Neuronal stem cell (in vitro differentiated cells): ENCODE measurements at regions not wholly inside any gene's neighbourhood (a gene's known extent, or its start where the extent isn't known, plus 50 kb on each side); places are given as distances from the start of the nearest gene placed in this dataset.

Experiments used
- DNase-seq: peaks from one replicate; pipeline ENCODE4 v3.0.0-alpha.2; 2013; ENCODE audit warnings: low spot score
- H2AFZ ChIP-seq: one replicate; pipeline ENCODE4 v1.6.1; 2013; ENCODE audit warnings: mild to moderate bottlenecking, low read length, inconsistent platforms
- H2AK5ac ChIP-seq: 2 replicates; pipeline ENCODE4 v1.6.1; 2013; ENCODE audit warnings: low read depth, mild to moderate bottlenecking, inconsistent platforms, low read length, moderate library complexity, mixed read lengths
- H2BK120ac ChIP-seq: 2 replicates; pipeline ENCODE4 v1.6.1; 2013; ENCODE audit warnings: low read depth, mild to moderate bottlenecking, inconsistent platforms, low read length, moderate library complexity, mixed read lengths
- H2BK12ac ChIP-seq: one replicate; pipeline ENCODE4 v1.6.1; 2013; ENCODE audit warnings: low read length, inconsistent platforms
- H2BK15ac ChIP-seq: 2 replicates; pipeline ENCODE4 v1.6.1; 2013; ENCODE audit warnings: mild to moderate bottlenecking, low read length, inconsistent platforms, mixed read lengths
- H2BK5ac ChIP-seq: one replicate; pipeline ENCODE4 v1.6.1; 2013; ENCODE audit warnings: inconsistent platforms, mild to moderate bottlenecking, low read length, moderate library complexity
- H3K14ac ChIP-seq: one replicate; pipeline ENCODE4 v1.6.1; 2013; ENCODE audit warnings: low read length, inconsistent platforms
- H3K18ac ChIP-seq: 2 replicates; pipeline ENCODE4 v1.6.1; 2013; ENCODE audit warnings: low read length, inconsistent platforms
- H3K23ac ChIP-seq: 2 replicates; pipeline ENCODE4 v1.6.1; 2013; ENCODE audit warnings: low read depth, mild to moderate bottlenecking, mixed read lengths, low read length, inconsistent platforms; ENCODE audit not compliant: poor library complexity
- H3K27ac ChIP-seq: replicated peaks from 3 replicates; pipeline ENCODE4 v1.5.1; 2013; ENCODE audit warnings: low read length, inconsistent platforms
- H3K27me3 ChIP-seq, 3 experiments: 2 replicates each; pipeline ENCODE4 v1.6.1; 2013; ENCODE audit warnings: low read length in 3 of 3, mild to moderate bottlenecking in 2 of 3, inconsistent platforms in 1 of 3, low read depth in 1 of 3, mixed read lengths in 1 of 3, moderate library complexity in 1 of 3; ENCODE audit not compliant: control insufficient read depth in 3 of 3, insufficient read depth in 3 of 3
- H3K36me3 ChIP-seq, 2 donors: replicated peaks in 1 of 2; 2 replicates each; pipeline ENCODE4 v1.6.1; 2013; ENCODE audit warnings: low read length in 2 of 2; ENCODE audit not compliant: control insufficient read depth in 2 of 2, insufficient read depth in 2 of 2
- H3K4ac ChIP-seq: 2 replicates; pipeline ENCODE4 v1.6.1; 2013; ENCODE audit warnings: inconsistent platforms, mild to moderate bottlenecking, low read length, moderate library complexity
- H3K4me1 ChIP-seq, 2 donors: 1 replicate in 1 of 2; 2 replicates in 1 of 2; pipeline ENCODE4 v1.6.1; 2013; ENCODE audit warnings: low read length in 2 of 2, low read depth in 1 of 2; ENCODE audit not compliant: control insufficient read depth in 2 of 2, insufficient read depth in 1 of 2
- H3K4me2 ChIP-seq: one replicate; pipeline ENCODE4 v1.6.1; 2013; ENCODE audit warnings: mild to moderate bottlenecking, low read length, inconsistent platforms; ENCODE audit not compliant: insufficient read depth, poor library complexity, severe bottlenecking
- H3K4me3 ChIP-seq, 2 donors: 2 replicates each; pipeline ENCODE4 v1.5.1; 2013; ENCODE audit warnings: low read length in 2 of 2, mild to moderate bottlenecking in 2 of 2, inconsistent platforms in 1 of 2, moderate library complexity in 1 of 2
- H3K79me1 ChIP-seq: one replicate; pipeline ENCODE4 v1.6.1; 2013; ENCODE audit warnings: low read depth, mild to moderate bottlenecking, inconsistent platforms, low read length, moderate library complexity
- H3K9ac ChIP-seq: one replicate; pipeline ENCODE4 v1.6.1; 2013; ENCODE audit warnings: mild to moderate bottlenecking, low read depth, low read length, inconsistent platforms; ENCODE audit not compliant: poor library complexity
- H3K9me3 ChIP-seq, 2 donors: replicated peaks in 1 of 2; 2 replicates each; pipeline versions ENCODE3 to v1.6.1; 2013; ENCODE audit warnings: low read length in 2 of 2, mild to moderate bottlenecking in 2 of 2, inconsistent platforms in 1 of 2, low read depth in 1 of 2, mixed read lengths in 1 of 2, moderate library complexity in 1 of 2; ENCODE audit not compliant: control insufficient read depth in 2 of 2, insufficient read depth in 1 of 2
- H4K8ac ChIP-seq: one replicate; pipeline ENCODE4 v1.6.1; 2013; ENCODE audit warnings: low read depth, mild to moderate bottlenecking, inconsistent platforms, low read length, moderate library complexity
- H4K91ac ChIP-seq: one replicate; pipeline ENCODE4 v1.6.1; 2013; ENCODE audit warnings: low read length, low read depth, mild to moderate bottlenecking, inconsistent platforms; ENCODE audit not compliant: poor library complexity
- WGBS, 2 donors: extraction: QIAGEN DNeasy Blood & Tissue Kit; methylation state at CpG; one replicate each; pipeline ENCODE4 v1.1.7; 2013; ENCODE audit warnings: missing lambda C conversion rate in 2 of 2, mixed read lengths in 1 of 2; ENCODE audit not compliant: insufficient read length in 2 of 2, insufficient replicate concordance in 1 of 2; ENCODE audit errors: extremely low coverage in 2 of 2; 5-methylcytosine and 5-hydroxymethylcytosine counted together

DNA sequence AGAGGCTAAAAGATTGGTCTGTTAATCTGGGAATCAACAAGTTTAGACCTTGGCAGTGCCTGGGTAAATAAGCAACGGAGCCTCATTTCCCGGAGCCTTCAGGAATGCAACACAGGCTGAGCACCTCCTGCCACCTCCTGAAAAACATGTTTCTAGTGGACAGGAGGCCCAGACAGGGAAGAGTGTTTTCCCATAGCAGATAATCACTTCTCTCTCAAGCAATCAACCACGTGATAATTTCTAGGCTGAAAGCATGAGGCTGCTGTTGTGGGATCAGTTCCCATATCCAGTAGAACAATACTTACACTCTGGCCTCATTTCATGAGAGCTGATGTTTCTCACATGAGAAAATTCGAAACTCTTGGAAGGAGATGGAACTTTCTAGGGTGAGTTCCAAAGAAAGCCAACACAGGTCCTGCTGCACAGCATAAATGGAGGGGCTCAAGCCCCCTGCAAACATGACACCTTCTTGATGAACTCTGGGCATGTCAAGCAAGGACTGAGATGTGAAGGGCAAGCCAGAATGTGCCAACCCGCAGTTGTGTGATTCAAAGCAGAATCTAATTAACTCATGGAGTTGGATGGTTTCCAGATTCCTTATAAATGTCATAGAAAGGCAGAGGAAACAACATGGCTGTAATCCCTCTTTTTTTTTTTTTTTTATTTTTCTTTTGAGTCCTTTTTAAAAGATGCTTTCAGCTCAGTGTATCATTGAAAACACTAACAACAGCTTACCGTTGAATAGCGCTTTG is 228.5 kb upstream of the SESN3 start:
- Histone ChIP-seq H3K4ac (no peak overlapping the region), H3K36me3 (no peaks in the 10 kb centered on the region), H4K91ac (no peak overlapping the region), H3K4me1 (no peaks in the 10 kb centered on the region), H3K27me3 (no peaks in the 10 kb centered on the region), H2BK15ac (no peak overlapping the region), H3K4me3 (no peak overlapping the region), H3K27ac (no peak overlapping the region), H4K8ac (no peak overlapping the region), H3K23ac (no peak overlapping the region), H2AK5ac (no peak overlapping the region), H3K14ac (no peak overlapping the region), H3K9ac (no peak overlapping the region), H2BK5ac (no peak overlapping the region), H2BK120ac (no peak overlapping the region), H3K4me2 (no peak overlapping the region), H3K18ac (no peak overlapping the region), H2BK12ac (no peak overlapping the region), H3K79me1 (no peaks in the 10 kb centered on the region), H3K9me3 (no peaks in the 10 kb centered on the region), H2AFZ (no peak overlapping the region)
- WGBS, 2 donors, result no CpG with 5 or more reads among the region's 7 CpGs
- DNase-seq, result no peak

DNA sequence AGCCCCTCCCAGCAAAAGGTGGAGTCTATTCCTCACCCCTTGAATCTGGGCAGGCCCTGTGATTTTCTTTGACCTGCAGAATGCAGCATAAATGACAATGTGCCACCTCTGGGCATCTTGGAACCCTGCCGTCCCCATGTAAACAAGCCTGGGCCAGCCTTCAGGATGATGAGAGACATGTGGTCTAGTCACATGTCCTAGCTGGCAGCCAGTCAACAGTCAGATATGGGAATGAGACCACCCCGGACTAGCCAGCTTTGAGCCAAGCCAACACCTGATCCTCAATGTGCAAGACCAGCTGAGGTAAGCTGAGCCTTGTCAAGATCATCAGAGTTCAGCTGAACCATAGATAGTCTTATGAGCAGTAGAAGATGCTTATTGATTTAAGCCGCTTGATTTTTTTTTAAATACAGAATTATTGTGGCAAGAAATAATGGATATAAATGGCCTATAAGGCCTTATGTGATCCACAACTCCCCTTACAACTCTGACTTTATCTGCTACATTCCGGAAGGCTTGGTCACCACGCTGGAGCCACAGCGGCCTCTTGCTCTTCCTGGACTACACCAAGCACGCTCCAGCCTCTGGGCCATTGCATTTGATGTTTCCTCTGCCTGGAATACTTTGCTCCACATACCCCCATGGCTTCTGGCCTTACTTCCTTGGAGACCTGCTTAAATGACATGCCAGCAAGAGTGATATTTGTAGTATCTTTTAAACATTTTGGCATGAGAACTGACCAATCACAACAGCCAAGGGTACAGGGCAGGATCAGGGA is 225.9 kb upstream of the SESN3 start:
- Histone ChIP-seq H3K14ac (no peak overlapping the region), H2BK15ac (no peak overlapping the region), H3K18ac (no peak overlapping the region), H3K4ac (no peak overlapping the region), H3K4me3 (no peak overlapping the region), H3K79me1 (no peaks in the 10 kb centered on the region), H3K23ac (no peak overlapping the region), H3K4me2 (no peak overlapping the region), H3K27me3 (no peaks in the 10 kb centered on the region), H2BK120ac (no peak overlapping the region), H3K9me3 (no peaks in the 10 kb centered on the region), H3K4me1 (peaks cover 0 to 10% of the 10 kb centered on the region in 2 donors), H2AK5ac (no peak overlapping the region), H4K8ac (no peak overlapping the region), H3K9ac (no peak overlapping the region), H2BK5ac (no peak overlapping the region), H4K91ac (no peak overlapping the region), H2AFZ (no peak overlapping the region), H3K36me3 (no peaks in the 10 kb centered on the region), H2BK12ac (no peak overlapping the region), H3K27ac (no peak overlapping the region)
- no CpG with 5 or more reads among the region's 7 CpGs for WGBS, 2 donors
- DNase-seq, result no peak

DNA sequence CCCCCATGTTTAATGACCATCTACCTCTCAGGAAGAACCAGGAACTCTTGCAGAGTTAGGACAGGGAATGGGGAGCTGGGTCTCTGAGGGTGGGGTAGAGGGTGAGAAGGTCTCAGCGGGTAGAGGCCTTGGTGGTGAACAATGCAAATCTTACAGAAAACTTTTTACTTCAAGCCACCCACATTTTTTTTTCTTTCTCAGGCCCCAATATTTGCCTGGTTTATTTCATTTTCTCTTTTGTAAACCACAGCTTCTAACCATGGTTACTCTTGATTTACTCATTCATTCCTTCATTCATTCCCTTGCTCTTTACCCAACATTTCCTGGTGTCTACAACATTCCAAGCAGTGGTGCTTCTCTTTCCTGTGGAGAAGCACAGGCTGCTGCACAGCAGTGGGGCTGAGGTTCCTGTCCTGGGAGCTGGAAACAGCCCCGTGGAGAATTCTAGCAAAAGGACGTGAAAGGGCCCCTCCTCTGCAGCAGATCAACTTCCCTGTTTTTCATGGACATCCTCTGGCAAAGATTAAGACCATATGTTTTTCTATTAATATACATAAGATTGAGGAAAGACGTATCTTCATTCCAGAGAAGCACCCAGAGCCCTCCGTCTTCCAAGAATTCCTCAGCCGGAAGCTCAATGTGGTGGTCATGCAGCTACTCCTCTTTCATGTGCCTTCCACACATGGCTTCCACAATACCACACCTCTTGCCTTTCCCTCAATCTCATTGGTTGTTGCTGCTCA is 224.4 kb upstream of the SESN3 start:
- DNase-seq, result no peak
- H3K79me1 ChIP-seq, result no peaks in the 10 kb centered on the region
- H3K18ac ChIP-seq, result no peak overlapping the region
- no peak overlapping the region for H3K27ac ChIP-seq
- H4K8ac ChIP-seq, result no peak overlapping the region
- no peak overlapping the region for H3K14ac ChIP-seq
- H3K4ac ChIP-seq, result no peak overlapping the region
- H3K23ac ChIP-seq, result no peak overlapping the region
- no peaks in the 10 kb centered on the region for H3K9me3 ChIP-seq
- H3K36me3 ChIP-seq, result no peaks in the 10 kb centered on the region
- H2AK5ac ChIP-seq, result no peak overlapping the region
- H2AFZ ChIP-seq, result no peak overlapping the region
- H3K4me2 ChIP-seq, result no peak overlapping the region
- H3K27me3 ChIP-seq, result no peaks in the 10 kb centered on the region
- H3K9ac ChIP-seq, result no peak overlapping the region
- H2BK15ac ChIP-seq, result no peak overlapping the region
- no peak overlapping the region for H2BK120ac ChIP-seq
- no peak overlapping the region for H2BK5ac ChIP-seq
- no peak overlapping the region for H3K4me3 ChIP-seq
- WGBS, 2 donors, result no CpG with 5 or more reads among the region's 6 CpGs
- no peak overlapping the region for H4K91ac ChIP-seq
- no peak overlapping the region for H2BK12ac ChIP-seq
- peaks cover 0 to 10% of the 10 kb centered on the region in 2 donors for H3K4me1 ChIP-seq
